Activated CD4-positive, alpha-beta T cell treated with anti-CD3 and anti-CD28 coated beads for 48 hours (primary cell): ENCODE measurements at regions not wholly inside any gene's neighbourhood (a gene's known extent, or its start where the extent isn't known, plus 50 kb on each side); places are given as distances from the start of the nearest gene placed in this dataset.

Experiments
- DNase-seq: peaks from one replicate; pipeline ENCODE4 v3.0.0-alpha.2; 2020

- no peak for DNase-seq
Measured at GRCh38 chr12:107894589-107894988, 120.1 kb downstream of the ASCL4 start.

- no peak for DNase-seq
Measured at GRCh38 chr12:107895966-107896365, 121.5 kb downstream of the ASCL4 start.

- no peak for DNase-seq
Measured at GRCh38 chr12:107900588-107900987, 126.1 kb downstream of the ASCL4 start.

- DNase-seq: peak; percentile 76
Measured at GRCh38 chr12:107903341-107904061, 129.0 kb downstream of the ASCL4 start.

- no peak for DNase-seq
Measured at GRCh38 chr12:107906707-107907106, 132.2 kb downstream of the ASCL4 start.

- DNase-seq: peak; percentile 83
Measured at GRCh38 chr12:107912421-107913004, 138.0 kb downstream of the ASCL4 start.

GRCh38 chr12:107914460-107914977 lies 140.0 kb downstream of the ASCL4 start:
- no peak for DNase-seq

GRCh38 chr12:107917912-107918800 lies 143.7 kb downstream of the ASCL4 start:
- DNase-seq: no peak

GRCh38 chr12:107921062-107921461 lies 146.6 kb downstream of the ASCL4 start:
- no peak for DNase-seq

- no peak for DNase-seq
Measured at GRCh38 chr12:107925125-107925524, 150.6 kb downstream of the ASCL4 start.

- no peak for DNase-seq
Measured at GRCh38 chr12:107929436-107929835, 154.9 kb downstream of the ASCL4 start.

- DNase-seq: no peak
Measured at GRCh38 chr12:107931761-107932160, 157.3 kb downstream of the ASCL4 start.

GRCh38 chr12:107938446-107938845 lies 163.9 kb downstream of the ASCL4 start:
- no peak for DNase-seq

- DNase-seq: no peak
Measured at GRCh38 chr12:107948391-107948945, 174.0 kb downstream of the ASCL4 start.

GRCh38 chr12:107951024-107951423 lies 176.5 kb downstream of the ASCL4 start:
- no peak for DNase-seq

- DNase-seq: no peak
Measured at GRCh38 chr12:107955966-107956643, 173.0 kb upstream of the WSCD2 start.

GRCh38 chr12:107957459-107957858 lies 171.6 kb upstream of the WSCD2 start:
- DNase-seq: no peak

GRCh38 chr12:107963635-107964034 lies 165.5 kb upstream of the WSCD2 start:
- DNase-seq: no peak

GRCh38 chr12:107967170-107967569 lies 161.9 kb upstream of the WSCD2 start:
- DNase-seq: no peak

- DNase-seq: no peak
Measured at GRCh38 chr12:107973950-107974349, 155.1 kb upstream of the WSCD2 start.

- DNase-seq: no peak
Measured at GRCh38 chr12:107976331-107976730, 152.8 kb upstream of the WSCD2 start.

- DNase-seq: no peak
Measured at GRCh38 chr12:107978201-107978600, 150.9 kb upstream of the WSCD2 start.

- DNase-seq: no peak
Measured at GRCh38 chr12:107978641-107979040, 150.4 kb upstream of the WSCD2 start.
